ENCODE measurements at regions not wholly inside any gene's neighbourhood (a gene's known extent, or its start where the extent isn't known, plus 50 kb on each side); places are given as distances from the start of the nearest gene placed in this dataset.

- no peak for TF ChIP-seq ESRRG (CRISPR knock-in tag; IDR thresholded peaks at IDR 0.05)
- no peak for TF ChIP-seq ZNF565 (CRISPR knock-in tag; conservative IDR thresholded peaks at IDR 0.05; ENCODE audit: low read depth)
- no peak for TF ChIP-seq ZC3H10 (CRISPR knock-in tag; IDR thresholded peaks at IDR 0.05)
- no peak for TF ChIP-seq BACH2 (CRISPR knock-in tag; IDR thresholded peaks at IDR 0.05; ENCODE audit: borderline replicate concordance)
- TF ChIP-seq CSDC2 (CRISPR knock-in tag; IDR thresholded peaks at IDR 0.05): no peak
- no peak for TF ChIP-seq PATZ1 (CRISPR knock-in tag; IDR thresholded peaks at IDR 0.05; ENCODE audit: borderline replicate concordance)
- TF ChIP-seq TOX (CRISPR knock-in tag; IDR thresholded peaks at IDR 0.05; ENCODE audit: borderline replicate concordance): no peak
Observed at GRCh38 chr11:135046986-135047385, 634.9 kb upstream of the B3GAT1 start.
